SK-N-SH treated with all-trans-retinoic acid at 6 μM for 48 hours (cell line): ENCODE measurements at regions not wholly inside any gene's neighbourhood (a gene's known extent, or its start where the extent isn't known, plus 50 kb on each side); places are given as distances from the start of the nearest gene placed in this dataset.

Experiments
- ATAC-seq: fragments of 200-7000 bp; cut with Tn5 transposase; 3 replicates; pipeline ENCODE4 v1.9.1; 2020; ENCODE audit warnings: mild to moderate bottlenecking, moderate library complexity
- ARNTL ChIP-seq: fragments of 450-650 bp; formaldehyde crosslinking; IDR thresholded peaks from 2 replicates; pipeline ENCODE4 v1.5.0; 2020; ENCODE audit warnings: low read depth, mild to moderate bottlenecking, moderate library complexity, borderline replicate concordance
- BACH2 ChIP-seq: fragments of 250-450 bp; sonication (Bioruptor Pico); IDR thresholded peaks from 2 replicates; pipeline ENCODE4 v1.9.0; 2021; ENCODE audit warnings: mild to moderate bottlenecking, borderline replicate concordance
- CREB5 ChIP-seq: fragments of 250-450 bp; sonication (Bioruptor Pico); IDR thresholded peaks from 2 replicates; pipeline ENCODE4 v1.5.1; 2020; ENCODE audit warnings: low read depth, mild to moderate bottlenecking, moderate library complexity
- CSDC2 ChIP-seq: fragments of 250-450 bp; sonication (Bioruptor Pico); IDR thresholded peaks from 2 replicates; pipeline ENCODE4 v1.5.0; 2020; ENCODE audit warnings: mild to moderate bottlenecking, moderate library complexity
- CSRNP3 ChIP-seq: fragments of 250-450 bp; sonication (Bioruptor Pico); IDR thresholded peaks from 2 replicates; pipeline ENCODE4 v1.5.1; 2021; ENCODE audit warnings: mild to moderate bottlenecking, moderate library complexity
- ESRRG ChIP-seq: fragments of 250-450 bp; sonication (Bioruptor Pico); IDR thresholded peaks from 2 replicates; pipeline ENCODE4 v1.6.1; 2021; ENCODE audit warnings: mild to moderate bottlenecking
- OSR1 ChIP-seq: fragments of 250-450 bp; sonication (Bioruptor Pico); IDR thresholded peaks from 2 replicates; pipeline ENCODE4 v1.8.0; 2022; ENCODE audit warnings: moderate library complexity, mild to moderate bottlenecking, inconsistent platforms
- PATZ1 ChIP-seq: fragments of 250-450 bp; sonication (Bioruptor Pico); IDR thresholded peaks from 2 replicates; pipeline ENCODE4 v1.8.0; 2020; ENCODE audit warnings: mild to moderate bottlenecking, moderate library complexity, borderline replicate concordance
- POU6F1 ChIP-seq: fragments of 250-450 bp; sonication (Bioruptor Pico); IDR thresholded peaks from 2 replicates; pipeline ENCODE4 v1.8.0; 2021; ENCODE audit warnings: low read depth, mild to moderate bottlenecking, moderate library complexity, borderline replicate concordance
- PPARA ChIP-seq: fragments of 250-450 bp; sonication (Bioruptor Pico); IDR thresholded peaks from 2 replicates; pipeline ENCODE4 v1.5.0; 2020; ENCODE audit warnings: mild to moderate bottlenecking, borderline replicate concordance
- RARB ChIP-seq: fragments of 250-450 bp; sonication (Bioruptor Pico); IDR thresholded peaks from 2 replicates; pipeline ENCODE4 v1.8.0; 2021; ENCODE audit warnings: mild to moderate bottlenecking, moderate library complexity
- TCF4 ChIP-seq: fragments of 250-450 bp; sonication (Bioruptor Pico); IDR thresholded peaks from 2 replicates; pipeline ENCODE4 v1.8.0; 2021; ENCODE audit warnings: mild to moderate bottlenecking, moderate library complexity, borderline replicate concordance
- TSHZ2 ChIP-seq: fragments of 250-450 bp; sonication (Bioruptor Pico); IDR thresholded peaks from 2 replicates; pipeline ENCODE4 v1.5.0; 2020; ENCODE audit warnings: mild to moderate bottlenecking, moderate library complexity
- ZC3H10 ChIP-seq: fragments of 250-450 bp; sonication (Bioruptor Pico); IDR thresholded peaks from 2 replicates; pipeline ENCODE4 v1.5.1; 2021; ENCODE audit warnings: mild to moderate bottlenecking, moderate library complexity
- ZFP3 ChIP-seq: fragments of 250-450 bp; sonication (Bioruptor Pico); IDR thresholded peaks from 2 replicates; pipeline ENCODE4 v1.5.0; 2020; ENCODE audit warnings: mild to moderate bottlenecking, moderate library complexity
- ZNF70 ChIP-seq: fragments of 450-650 bp; formaldehyde crosslinking; IDR thresholded peaks from 2 replicates; pipeline ENCODE4 v1.5.0; 2020; ENCODE audit warnings: mild to moderate bottlenecking, moderate library complexity
- ZNF8 ChIP-seq: fragments of 450-650 bp; formaldehyde crosslinking; IDR thresholded peaks from 2 replicates; pipeline ENCODE4 v1.5.0; 2020; ENCODE audit warnings: mild to moderate bottlenecking, moderate library complexity

GRCh38 chr1:82799261-82799660, 998.5 kb downstream of the ADGRL2 start (continued):
- no peak for TF ChIP-seq CSRNP3 (CRISPR knock-in tag)
- TF ChIP-seq CSDC2 (CRISPR knock-in tag): no peak

- ATAC-seq: no peak
- no peak for TF ChIP-seq RARB (CRISPR knock-in tag)
- no peak for TF ChIP-seq BACH2 (CRISPR knock-in tag)
- TF ChIP-seq TSHZ2 (CRISPR knock-in tag): no peak
- TF ChIP-seq ZNF70 (CRISPR knock-in tag): no peak
- TF ChIP-seq CSRNP3 (CRISPR knock-in tag): no peak
- no peak for TF ChIP-seq ZC3H10 (CRISPR knock-in tag)
- TF ChIP-seq PPARA (CRISPR knock-in tag): no peak
- no peak for TF ChIP-seq POU6F1
- TF ChIP-seq ZFP3: no peak
- TF ChIP-seq TCF4 (CRISPR knock-in tag): no peak
Observed at GRCh38 chr1:82795508-82796149, 994.9 kb downstream of the ADGRL2 start.

GRCh38 chr1:82792151-82792550, 991.4 kb downstream of the ADGRL2 start:
- ATAC-seq: no peak
- TF ChIP-seq ESRRG (CRISPR knock-in tag) (no peak), ZFP3 (no peak), PATZ1 (CRISPR knock-in tag) (no peak), CSRNP3 (CRISPR knock-in tag) (no peak), ZNF8 (no peak), CREB5 (CRISPR knock-in tag) (no peak), POU6F1 (no peak), ARNTL (CRISPR knock-in tag) (no peak), TSHZ2 (CRISPR knock-in tag) (no peak), OSR1 (CRISPR knock-in tag) (no peak), TCF4 (CRISPR knock-in tag) (no peak)
- TF ChIP-seq, all 23 proteins: peak for 0
